Peyer's patch (tissue), 4 donors: ENCODE measurements at regions not wholly inside any gene's neighbourhood (a gene's known extent, or its start where the extent isn't known, plus 50 kb on each side); places are given as distances from the start of the nearest gene placed in this dataset.

ENCODE experiments used
- CTCF ChIP-seq, 6 experiments: fragments of 450-650 bp in 4 of 6; fragments of 200-600 bp in 2 of 6; sonication (generic) in 1 of 6; IDR thresholded peaks; one replicate each; pipeline ENCODE4 v1.5.1; 2017 to 2019; ENCODE audit warnings: antibody characterized with exemption in 6 of 6, mild to moderate bottlenecking in 3 of 6, moderate library complexity in 1 of 6
- POLR2A ChIP-seq, 2 donors: fragments of 450-650 bp; IDR thresholded peaks; one replicate each; pipeline ENCODE4 v1.5.1; 2017; ENCODE audit warnings: antibody characterized with exemption in 2 of 2, mild to moderate bottlenecking in 2 of 2, moderate library complexity in 2 of 2

GRCh38 chr12:116361414-116362223, 84.1 kb upstream of the MED13L start:
- TF ChIP-seq CTCF (IDR thresholded peaks at IDR 0.05) (no peak), POLR2A (IDR thresholded peaks at IDR 0.05) (no peak)
